Sigmoid colon (tissue), 6 donors: ENCODE measurements at regions not wholly inside any gene's neighbourhood (a gene's known extent, or its start where the extent isn't known, plus 50 kb on each side); places are given as distances from the start of the nearest gene placed in this dataset.

Experiments
- DNase-seq: peaks from one replicate; pipeline ENCODE4 v3.0.0-alpha.2; 2019
- H3K27ac ChIP-seq, 4 donors: fragments of 200-600 bp; sonication (generic); one replicate each; pipeline ENCODE4 v1.5.1; 2016 to 2019; ENCODE audit warnings: mild to moderate bottlenecking in 1 of 4
- H3K27me3 ChIP-seq, 3 donors: fragments of 200-600 bp; sonication (generic); one replicate each; pipeline ENCODE4 v1.5.1; 2019; ENCODE audit warnings: mild to moderate bottlenecking in 1 of 3
- H3K36me3 ChIP-seq, 4 donors: fragments of 200-600 bp; sonication (generic); one replicate each; pipeline ENCODE4 v1.5.1; 2016 to 2019
- H3K4me1 ChIP-seq, 4 donors: fragments of 200-600 bp; sonication (generic); one replicate each; pipeline ENCODE4 v1.5.1; 2017 to 2019
- H3K4me3 ChIP-seq, 4 donors: fragments of 200-600 bp; sonication (generic); one replicate each; pipeline ENCODE4 v1.5.1; 2017 to 2019; ENCODE audit warnings: mild to moderate bottlenecking in 2 of 4, moderate library complexity in 1 of 4
- H3K9me3 ChIP-seq, 4 donors: fragments of 200-600 bp in 3 of 4; sonication (generic) in 3 of 4; one replicate each; pipeline versions ENCODE4 v1.5.1 to v1.6.1; 2013 to 2019
- EP300 ChIP-seq, 4 donors: sonication (generic); formaldehyde crosslinking; IDR thresholded peaks; one replicate each; pipeline ENCODE4 v1.6.1; 2017; ENCODE audit warnings: antibody characterized with exemption in 4 of 4
- POLR2A ChIP-seq, 2 donors: fragments of 450-650 bp; IDR thresholded peaks; one replicate each; pipeline ENCODE4 v1.6.1; 2016; ENCODE audit warnings: antibody characterized with exemption in 2 of 2, mild to moderate bottlenecking in 2 of 2, moderate library complexity in 2 of 2
- POLR2AphosphoS5 ChIP-seq, 4 donors: sonication (generic); formaldehyde crosslinking; IDR thresholded peaks; one replicate each; pipeline ENCODE4 v1.6.1; 2017; ENCODE audit warnings: antibody characterized with exemption in 4 of 4
- WGBS, 2 donors: extraction: QIAGEN DNeasy Blood & Tissue Kit; methylation state at CpG; one replicate each; pipeline ENCODE4 v1.1.7; 2013; 5-methylcytosine and 5-hydroxymethylcytosine counted together
- intact Hi-C: fragments of 100-400 bp; cut with DNase I; formaldehyde crosslinking; loops from one replicate; pipeline ENCODE4 v1.15.1; 2023
- TF ChIP-seq, protein P1 (sequence below), 4 experiments: fragments of 450-650 bp in 3 of 4; fragments of 200-600 bp in 1 of 4; IDR thresholded peaks; one replicate each; pipeline ENCODE4 v1.5.1; 2016 to 2019; ENCODE audit warnings: antibody characterized with exemption in 4 of 4, mild to moderate bottlenecking in 3 of 4, moderate library complexity in 2 of 4
- donor health status: healthy with polysubstance abuse.
- donor health status: healthy.

DNA sequence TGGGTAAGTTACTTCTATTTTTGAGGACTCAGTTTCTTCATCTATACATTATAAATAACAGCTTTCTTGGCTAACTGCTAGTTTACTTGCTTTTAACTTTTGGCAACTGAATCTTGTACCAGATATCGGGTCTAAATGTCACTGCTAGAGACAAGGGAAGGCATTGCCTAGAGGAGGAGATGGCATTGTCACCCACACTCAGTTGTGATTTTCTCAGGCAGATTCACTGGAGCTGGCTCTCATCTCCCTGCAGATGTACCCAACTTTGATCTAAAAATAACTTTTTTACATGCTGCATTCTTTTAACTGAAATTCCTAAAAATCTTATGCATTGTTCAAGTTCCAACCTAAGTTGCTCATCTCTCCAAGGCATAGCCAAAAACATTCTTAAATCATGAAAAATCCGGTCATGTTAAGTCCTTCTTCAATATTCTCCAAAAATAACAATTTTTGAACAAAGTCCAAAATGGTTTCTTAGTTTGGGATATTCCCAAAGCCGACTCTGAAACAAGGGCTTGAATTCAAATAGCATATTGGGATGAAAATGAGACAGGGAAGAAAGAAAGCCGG, 469.0 kb upstream of the BOD1L1 start:
- 78 to 81% methylated on average over 4 of the region's 4 CpGs for WGBS, 2 donors
- H3K4me3 ChIP-seq: no peak overlapping the region
- no peaks in the 10 kb centered on the region for H3K36me3 ChIP-seq
- intact Hi-C loops: no loop called here
- no peak for DNase-seq
- H3K9me3 ChIP-seq: no peaks in the 10 kb centered on the region
- no peaks in the 10 kb centered on the region for H3K4me1 ChIP-seq
- H3K27me3 ChIP-seq: no peaks in the 10 kb centered on the region
- TF ChIP-seq POLR2AphosphoS5 (IDR thresholded peaks at IDR 0.05) (no peak), EP300 (IDR thresholded peaks at IDR 0.05) (no peak), POLR2A (IDR thresholded peaks at IDR 0.05) (no peak)
- TF ChIP-seq, protein P1, sequence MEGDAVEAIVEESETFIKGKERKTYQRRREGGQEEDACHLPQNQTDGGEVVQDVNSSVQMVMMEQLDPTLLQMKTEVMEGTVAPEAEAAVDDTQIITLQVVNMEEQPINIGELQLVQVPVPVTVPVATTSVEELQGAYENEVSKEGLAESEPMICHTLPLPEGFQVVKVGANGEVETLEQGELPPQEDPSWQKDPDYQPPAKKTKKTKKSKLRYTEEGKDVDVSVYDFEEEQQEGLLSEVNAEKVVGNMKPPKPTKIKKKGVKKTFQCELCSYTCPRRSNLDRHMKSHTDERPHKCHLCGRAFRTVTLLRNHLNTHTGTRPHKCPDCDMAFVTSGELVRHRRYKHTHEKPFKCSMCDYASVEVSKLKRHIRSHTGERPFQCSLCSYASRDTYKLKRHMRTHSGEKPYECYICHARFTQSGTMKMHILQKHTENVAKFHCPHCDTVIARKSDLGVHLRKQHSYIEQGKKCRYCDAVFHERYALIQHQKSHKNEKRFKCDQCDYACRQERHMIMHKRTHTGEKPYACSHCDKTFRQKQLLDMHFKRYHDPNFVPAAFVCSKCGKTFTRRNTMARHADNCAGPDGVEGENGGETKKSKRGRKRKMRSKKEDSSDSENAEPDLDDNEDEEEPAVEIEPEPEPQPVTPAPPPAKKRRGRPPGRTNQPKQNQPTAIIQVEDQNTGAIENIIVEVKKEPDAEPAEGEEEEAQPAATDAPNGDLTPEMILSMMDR (IDR thresholded peaks at IDR 0.05): no peak
- H3K27ac ChIP-seq: no peak overlapping the region

DNA sequence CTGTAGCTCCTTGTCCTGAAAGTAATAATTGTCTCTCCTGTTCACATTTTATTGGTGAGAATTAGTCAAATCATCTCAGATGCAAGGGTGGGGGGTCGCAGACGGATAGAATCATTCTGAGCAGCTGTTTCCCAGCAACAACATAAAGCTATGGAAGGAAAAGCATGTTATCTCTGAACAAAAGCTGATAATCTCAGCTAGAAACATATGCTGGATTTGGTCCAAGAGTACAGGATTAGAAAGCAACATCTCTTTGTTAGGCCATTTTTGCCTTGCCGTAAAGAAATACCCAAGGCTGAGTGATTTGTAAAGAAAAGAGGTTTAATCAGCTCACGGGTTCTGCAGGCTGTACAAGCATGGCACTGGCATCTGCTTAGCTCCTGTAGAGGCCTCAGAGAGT, 472.8 kb upstream of the BOD1L1 start:
- Histone ChIP-seq H3K27me3 (no peaks in the 10 kb centered on the region), H3K4me3 (no peak overlapping the region), H3K4me1 (no peaks in the 10 kb centered on the region), H3K36me3 (no peaks in the 10 kb centered on the region), H3K27ac (no peak overlapping the region), H3K9me3 (no peaks in the 10 kb centered on the region)
- TF ChIP-seq EP300 (IDR thresholded peaks at IDR 0.05) (no peak), POLR2AphosphoS5 (IDR thresholded peaks at IDR 0.05) (no peak), POLR2A (IDR thresholded peaks at IDR 0.05) (no peak)
- TF ChIP-seq, protein P1 (IDR thresholded peaks at IDR 0.05): no peak
- intact Hi-C loops: no loop called here
- 58 to 64% methylated on average over 4 of the region's 4 CpGs for WGBS, 2 donors
- no peak for DNase-seq

DNA sequence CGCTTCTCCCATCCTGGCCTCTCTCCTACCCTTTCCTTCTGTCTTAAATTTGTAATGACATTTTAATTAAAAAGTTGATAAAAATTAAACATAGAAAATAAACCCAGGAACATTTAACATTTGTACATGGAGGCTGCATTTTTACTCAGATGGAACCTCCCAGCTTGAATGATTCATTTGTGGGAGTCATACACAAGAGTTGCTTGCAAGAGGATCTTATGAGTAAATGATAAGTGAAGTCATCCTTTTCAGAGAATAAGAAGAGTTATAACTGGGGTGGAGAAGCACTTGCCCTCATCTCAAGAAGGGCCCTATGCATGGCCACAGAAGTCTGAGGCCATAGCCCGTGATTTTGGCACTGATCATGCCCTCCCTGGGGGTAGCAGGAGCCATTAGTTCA, 482.9 kb upstream of the BOD1L1 start:
- H3K4me1 ChIP-seq: no peaks in the 10 kb centered on the region

DNA sequence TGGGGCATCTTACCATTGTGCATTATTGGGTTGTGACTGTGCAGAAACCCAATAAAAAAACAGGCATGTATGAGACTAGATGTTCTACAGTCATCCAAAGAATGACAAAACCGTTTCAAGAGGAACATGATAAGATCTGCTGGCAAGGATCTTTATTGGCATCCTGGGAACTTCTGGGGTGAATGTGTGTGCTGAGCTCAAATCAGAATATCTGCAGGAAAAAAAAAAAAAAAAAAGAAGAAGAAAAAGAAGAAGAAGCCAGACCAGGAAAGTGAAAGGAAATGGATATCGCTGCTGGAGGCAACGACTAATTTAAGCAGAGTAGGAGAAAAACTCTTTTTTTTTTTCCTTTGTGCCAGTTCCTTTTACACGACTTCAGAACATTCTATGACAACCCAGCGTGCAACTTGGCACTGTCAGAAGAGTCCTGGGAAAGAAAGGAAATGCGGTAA, 484.2 kb upstream of the BOD1L1 start:
- H3K27me3 ChIP-seq: no peaks in the 10 kb centered on the region
- no peak overlapping the region for H3K4me3 ChIP-seq
- 35 to 68% methylated on average over 6 of the region's 6 CpGs for WGBS, 2 donors
- intact Hi-C loops: no loop called here
- no peak overlapping the region for H3K27ac ChIP-seq
- no peak for DNase-seq
- H3K9me3 ChIP-seq: peaks cover 0 to 4% (median under 1%) of the 10 kb centered on the region in 4 donors
- H3K36me3 ChIP-seq: no peaks in the 10 kb centered on the region
- H3K4me1 ChIP-seq: no peaks in the 10 kb centered on the region
- no peak for TF ChIP-seq POLR2A (IDR thresholded peaks at IDR 0.05)
- TF ChIP-seq, protein P1 (IDR thresholded peaks at IDR 0.05): no peak

More for the DNA sequence above, 482.9 kb upstream of the BOD1L1 start:
- Histone ChIP-seq H3K36me3 (no peaks in the 10 kb centered on the region), H3K27me3 (no peaks in the 10 kb centered on the region), H3K4me3 (no peak overlapping the region), H3K27ac (no peak overlapping the region), H3K9me3 (peaks cover 0 to 4% (median under 1%) of the 10 kb centered on the region in 4 donors)
- WGBS, 2 donors: 51 to 69% methylated on average over 2 of the region's 2 CpGs
- DNase-seq: no peak
- intact Hi-C loops: no loop called here
- TF ChIP-seq, protein P1 (IDR thresholded peaks at IDR 0.05): no peak
- TF ChIP-seq POLR2A (IDR thresholded peaks at IDR 0.05): no peak

DNA sequence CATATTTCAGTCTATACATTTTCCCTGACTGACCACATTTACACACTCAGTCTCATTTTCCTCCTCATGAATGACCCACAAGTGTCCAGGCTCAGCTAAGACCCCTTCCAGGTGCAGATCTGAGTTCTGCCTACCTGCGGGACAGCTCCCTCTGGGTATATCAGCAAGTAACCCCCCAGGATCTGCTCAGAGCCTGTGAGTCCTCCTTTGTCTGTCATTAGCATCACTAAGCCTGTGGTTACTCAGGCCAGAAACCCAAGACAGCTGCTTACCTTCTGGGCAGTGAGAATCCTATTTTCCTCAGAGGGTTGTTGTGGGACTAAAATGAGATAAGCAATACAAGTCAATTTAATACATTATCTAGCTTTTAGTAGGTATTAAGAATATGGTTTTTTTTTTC, 487.6 kb upstream of the BOD1L1 start:
- no peaks in the 10 kb centered on the region for H3K36me3 ChIP-seq
- H3K27ac ChIP-seq: no peak overlapping the region
- intact Hi-C loops: no loop called here
- no peaks in the 10 kb centered on the region for H3K27me3 ChIP-seq
- no peak for DNase-seq
- no peak overlapping the region for H3K4me3 ChIP-seq
- 87 to 93% methylated on average over 1 of the region's 1 CpG for WGBS, 2 donors
- H3K9me3 ChIP-seq: no peaks in the 10 kb centered on the region
- TF ChIP-seq, protein P1 (IDR thresholded peaks at IDR 0.05): no peak
- no peak for TF ChIP-seq EP300 (IDR thresholded peaks at IDR 0.05)
- no peak for TF ChIP-seq POLR2AphosphoS5 (IDR thresholded peaks at IDR 0.05)
- no peak for TF ChIP-seq POLR2A (IDR thresholded peaks at IDR 0.05)
- H3K4me1 ChIP-seq: no peaks in the 10 kb centered on the region
